GM21447 (cell line): ENCODE measurements at regions not wholly inside any gene's neighbourhood (a gene's known extent, or its start where the extent isn't known, plus 50 kb on each side); places are given as distances from the start of the nearest gene placed in this dataset.
"Not testable (repeated sequence)": the region's sequence is repeated elsewhere in the genome, so short reads cannot be mapped to it uniquely, and the experiment has no call there.

Experiments used
- ATAC-seq: cut with Tn5 transposase; IDR thresholded peaks from one replicate; pipeline ENCODE4 v1.9.1; 2021; ENCODE audit not compliant: unreplicated experiment

DNA sequence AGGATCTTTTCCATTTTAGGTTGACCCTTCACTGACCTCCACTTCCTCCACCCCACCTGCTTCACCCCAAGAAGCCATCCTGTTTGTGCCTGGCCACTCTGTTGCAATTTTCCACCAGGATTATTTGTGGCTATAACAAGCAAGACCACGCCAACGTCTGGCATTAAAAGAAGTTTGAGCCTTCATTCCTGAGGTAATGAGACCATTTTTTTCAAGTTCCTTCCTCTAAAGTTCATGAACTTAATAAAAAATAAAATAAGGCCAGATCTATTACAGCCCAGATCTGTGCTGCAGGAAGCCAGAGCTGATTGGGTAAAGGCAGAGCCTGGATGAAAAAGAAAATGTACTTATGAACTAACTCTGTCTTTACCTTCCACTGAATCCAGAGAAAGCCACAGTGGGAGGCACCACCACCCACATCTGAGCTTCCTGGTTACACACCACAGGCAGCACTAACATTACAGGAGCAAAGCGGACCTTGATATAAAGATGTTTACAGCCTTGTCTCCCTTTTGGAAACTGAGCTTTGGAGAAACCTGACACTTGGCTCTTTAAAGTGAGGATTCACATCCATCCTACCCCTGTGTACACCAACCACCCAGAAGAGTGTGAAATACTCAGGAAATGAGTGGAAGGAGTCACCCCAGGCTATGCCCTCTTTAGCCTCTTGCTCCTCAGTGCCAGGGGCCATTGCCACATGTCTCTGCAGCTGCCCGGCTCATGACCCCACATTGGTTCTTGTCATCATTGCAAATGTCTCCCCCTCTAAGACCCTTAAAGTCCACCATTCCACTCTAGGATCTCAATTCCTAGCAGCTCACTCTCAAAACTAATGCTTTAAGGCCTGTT lies 293.6 kb downstream of the PLPP3 start:
- ATAC-seq, result no peak

DNA sequence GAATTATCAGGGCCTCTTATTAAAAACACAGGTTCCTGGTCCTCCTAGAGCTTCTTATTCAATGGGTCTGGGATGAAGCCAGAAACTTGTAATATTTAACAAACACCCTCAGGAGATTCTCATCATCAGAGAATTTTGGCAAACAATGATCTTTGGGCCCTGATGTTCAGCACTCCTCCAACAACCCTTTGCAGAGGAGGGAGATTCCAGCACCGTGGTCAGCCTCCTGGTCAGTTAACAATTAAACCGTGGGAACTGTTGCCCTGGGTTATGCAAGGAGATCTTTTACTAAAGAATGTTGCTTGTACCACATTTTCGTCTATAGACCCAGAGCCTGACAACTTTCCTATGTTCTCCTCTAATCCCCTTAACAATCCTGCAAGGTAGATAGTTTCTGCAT lies 294.4 kb downstream of the PLPP3 start:
- ATAC-seq, result no peak

DNA sequence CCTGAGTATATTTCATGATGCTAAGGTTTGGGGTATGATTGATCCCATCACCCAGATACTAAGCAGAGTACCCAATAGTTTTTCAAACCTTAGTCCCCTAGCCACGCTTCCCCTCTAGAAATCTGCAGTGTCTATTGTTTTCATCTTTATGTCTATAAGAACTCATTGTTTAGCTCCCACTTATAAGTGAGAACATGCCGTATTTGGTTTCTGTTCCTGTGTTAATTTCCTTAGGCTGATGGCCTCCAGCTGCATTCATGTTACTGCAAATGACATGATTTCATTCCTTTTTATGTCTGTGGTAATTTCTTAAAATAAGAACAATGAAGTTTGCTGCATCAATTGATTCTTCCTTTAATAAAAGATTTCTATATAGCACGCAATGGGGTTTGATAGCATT lies 301.3 kb downstream of the PLPP3 start:
- no peak for ATAC-seq

DNA sequence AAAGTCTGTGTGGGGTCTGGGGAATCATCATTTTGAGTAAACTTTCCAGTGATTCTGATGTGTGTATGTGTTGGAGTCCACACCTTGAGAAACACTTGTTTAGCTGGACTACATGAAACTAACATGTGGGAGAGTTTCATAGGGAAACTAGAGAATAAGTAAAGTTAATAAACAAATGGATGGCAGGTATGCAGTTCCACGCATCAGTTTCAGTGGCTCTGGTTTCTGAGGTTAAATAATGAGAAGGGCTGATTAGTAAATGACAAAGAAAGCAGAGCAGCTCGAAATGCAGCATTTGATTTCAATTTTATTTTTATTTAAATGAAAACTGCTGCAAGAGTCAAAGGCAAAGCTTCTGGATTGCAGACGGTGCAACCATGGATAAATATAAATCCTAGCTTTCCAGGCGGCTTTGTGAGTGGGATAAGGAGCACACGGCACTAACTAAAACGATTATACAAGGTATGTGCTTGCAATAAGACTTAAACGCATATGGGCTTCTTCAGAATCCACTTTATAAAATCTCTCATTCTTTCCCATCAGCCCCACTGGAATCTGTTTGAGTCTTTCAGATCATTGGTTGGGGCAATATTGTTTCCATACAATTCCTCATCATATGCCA lies 310.7 kb downstream of the PLPP3 start:
- no peak for ATAC-seq

DNA sequence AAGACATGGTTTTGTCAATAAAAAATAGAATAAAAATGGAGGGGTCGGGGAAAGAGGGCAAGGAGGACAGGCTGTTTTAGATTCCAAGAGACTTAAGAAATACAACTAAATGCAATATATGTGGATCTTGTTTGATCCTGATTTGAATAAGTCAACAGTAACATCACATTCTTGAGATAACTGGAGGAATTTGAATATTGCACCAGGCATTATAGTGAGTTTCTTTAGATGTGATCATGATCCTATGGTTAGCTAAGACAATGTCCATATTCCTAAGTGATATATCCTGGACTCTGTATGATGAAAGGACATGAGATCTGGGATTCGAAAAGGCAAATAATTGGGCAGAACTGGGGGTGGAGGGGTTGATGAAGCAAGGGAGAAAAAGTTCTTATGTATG lies 311.8 kb downstream of the PLPP3 start:
- no peak for ATAC-seq

DNA sequence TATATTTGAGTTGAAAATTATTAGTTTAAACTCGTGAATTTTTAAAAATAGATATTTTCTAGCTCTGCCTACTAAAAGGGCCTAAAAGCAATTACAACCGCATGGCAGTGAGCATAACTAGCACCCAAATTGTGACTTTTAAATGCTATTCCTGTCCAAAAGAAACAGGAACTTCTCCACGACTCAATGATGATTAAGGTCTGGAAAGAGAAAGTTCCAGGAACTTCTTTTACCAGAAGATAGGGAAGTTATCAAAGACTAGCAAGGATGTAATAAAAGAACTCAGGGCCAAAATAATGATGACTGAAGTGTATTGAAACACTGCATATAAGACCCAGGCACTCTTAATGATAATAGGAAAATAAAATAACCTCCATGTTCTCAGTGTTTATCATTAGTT lies 313.0 kb downstream of the PLPP3 start:
- no peak for ATAC-seq

DNA sequence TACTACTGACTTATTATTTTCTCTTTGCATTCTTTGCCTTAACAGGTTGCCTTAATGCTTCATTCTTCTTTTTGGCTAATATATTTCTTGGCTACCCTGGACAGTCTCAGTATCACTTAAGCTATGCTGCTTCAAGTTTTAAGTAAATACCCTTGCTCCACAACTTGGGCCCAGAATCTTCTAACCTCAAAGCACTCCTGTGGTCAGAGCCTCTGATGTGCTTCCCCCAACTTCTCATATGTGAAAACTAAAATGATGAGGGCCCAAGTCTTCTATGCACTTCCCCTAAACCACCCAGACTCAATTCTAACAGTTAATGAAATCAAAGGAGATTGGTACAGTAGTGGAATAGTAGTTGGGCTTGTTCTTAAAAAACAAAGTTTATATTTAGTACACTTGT lies 314.1 kb downstream of the PLPP3 start:
- no peak for ATAC-seq

DNA sequence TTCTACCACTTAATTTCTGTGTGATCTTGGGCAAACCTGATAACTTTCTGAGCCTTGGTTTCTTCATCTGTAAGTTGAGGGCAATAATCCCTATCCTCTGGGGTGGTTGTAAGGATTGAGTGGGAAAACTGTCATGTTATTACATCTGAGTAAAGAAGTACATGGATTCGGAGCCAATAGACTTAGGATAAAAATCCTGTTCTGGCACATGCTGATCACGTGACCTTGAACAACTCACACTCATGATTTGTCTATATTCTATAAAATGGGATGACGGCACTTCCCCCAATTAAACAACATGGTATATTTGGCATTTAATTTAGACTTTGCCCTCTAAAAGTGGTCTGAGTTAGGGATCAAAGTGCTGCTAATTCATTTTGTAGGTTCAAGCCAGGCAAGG lies 315.5 kb downstream of the PLPP3 start:
- no peak for ATAC-seq

DNA sequence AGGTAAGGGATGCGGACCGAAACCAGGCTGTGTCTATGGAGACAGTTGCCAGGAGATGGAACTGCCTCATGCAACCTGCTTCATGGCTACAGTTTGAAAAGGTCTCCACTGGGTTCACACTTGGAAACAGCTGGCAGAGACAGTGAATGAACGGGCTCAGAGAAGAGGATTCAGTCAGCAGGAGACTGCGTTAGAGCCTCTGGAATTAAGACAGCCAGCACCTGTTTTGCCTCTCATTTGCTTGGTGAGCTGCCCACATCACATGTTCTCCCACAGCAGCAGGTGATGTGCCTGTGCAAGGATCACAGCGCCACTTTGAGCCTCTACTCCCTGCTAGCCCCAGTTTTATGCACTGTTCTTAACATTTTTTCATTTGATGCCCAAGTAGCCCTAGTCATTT lies 321.0 kb downstream of the PLPP3 start:
- ATAC-seq, result no peak

DNA sequence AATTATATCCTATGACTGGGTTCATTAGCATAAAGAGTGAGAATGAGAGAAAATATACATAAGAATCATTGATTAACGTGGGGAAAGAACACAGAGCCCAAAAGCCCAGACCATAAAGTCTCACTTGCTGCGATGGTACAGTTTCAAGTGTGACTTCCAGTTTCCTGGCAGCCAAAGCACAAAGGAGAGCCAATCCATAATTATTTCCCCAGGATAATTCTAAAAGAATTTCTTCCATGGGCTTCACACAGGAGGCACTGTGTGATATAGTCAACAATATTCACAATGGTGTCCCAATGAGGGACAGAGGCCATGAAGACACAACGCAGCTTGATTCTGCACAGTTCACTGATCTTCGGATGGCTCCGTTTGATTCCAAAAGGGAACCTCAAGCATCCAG lies 321.6 kb downstream of the PLPP3 start:
- ATAC-seq, result no peak

DNA sequence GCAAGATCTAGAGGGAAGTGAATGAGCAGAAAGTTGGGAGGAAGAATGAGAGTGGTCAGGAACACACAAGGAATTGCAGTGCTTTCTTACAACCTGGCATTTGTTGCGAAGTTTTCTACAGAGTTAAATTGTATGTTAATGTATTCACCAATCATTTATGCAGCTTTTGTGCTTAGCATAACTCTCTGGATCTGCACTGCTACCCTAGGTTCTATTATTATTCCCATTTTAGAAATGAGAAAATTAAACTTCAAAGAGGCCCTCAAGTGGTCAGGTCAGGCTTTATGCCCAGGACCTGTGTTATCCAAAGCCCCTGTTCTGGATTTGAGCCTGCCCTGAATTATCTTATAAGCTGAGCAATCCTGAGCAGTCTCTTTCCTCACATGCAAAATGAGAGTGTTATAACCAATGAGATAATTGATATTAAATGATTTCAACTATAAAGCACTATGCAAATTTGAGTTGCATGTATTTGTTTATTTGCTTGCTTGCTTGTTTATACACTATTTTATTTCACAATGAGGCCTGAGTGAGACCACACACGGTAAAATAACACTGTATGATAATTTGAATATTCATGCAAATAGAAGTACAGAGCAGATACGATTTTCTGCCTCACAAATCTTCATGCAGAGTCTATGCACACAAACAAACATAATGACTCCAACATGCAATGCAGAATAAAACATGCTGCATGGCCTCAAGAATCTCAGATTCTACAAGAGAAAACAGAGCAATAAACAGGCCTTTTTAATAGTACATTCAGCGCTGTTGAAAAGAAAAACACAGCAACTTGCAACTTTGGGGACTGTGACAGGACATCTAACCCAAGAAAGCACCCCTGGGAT lies 323.0 kb downstream of the PLPP3 start:
- ATAC-seq, result no peak

DNA sequence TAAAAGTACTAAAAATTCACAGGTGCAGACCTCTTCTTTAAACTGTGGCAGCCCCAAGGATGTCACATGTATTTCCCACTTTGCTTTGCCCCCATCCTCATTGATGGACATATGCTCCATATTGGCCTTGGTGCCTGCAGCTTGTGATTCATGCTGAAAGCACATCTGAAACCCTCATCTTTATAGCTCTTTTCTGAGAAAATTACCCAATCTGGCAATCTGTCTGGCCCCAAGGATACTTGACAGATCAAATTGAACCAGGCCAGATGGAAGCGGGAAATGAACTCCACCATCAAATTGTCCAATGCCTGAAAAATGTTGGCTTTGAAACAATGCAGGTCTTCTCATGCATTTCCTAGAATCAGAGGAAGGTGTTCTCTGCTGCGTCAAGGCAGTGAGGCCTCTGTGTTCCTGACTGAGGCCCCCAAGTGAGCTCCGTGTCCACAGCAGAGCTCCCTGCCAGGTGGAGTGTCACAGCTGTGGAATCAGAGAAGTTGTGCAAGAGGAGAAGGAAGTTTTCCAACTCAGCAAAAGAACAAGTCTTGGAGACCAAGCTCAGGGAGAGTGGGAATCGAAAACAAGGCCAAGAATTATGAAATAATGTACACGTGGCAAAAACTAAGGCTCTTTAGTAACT lies 323.7 kb downstream of the PLPP3 start:
- ATAC-seq, result no peak

DNA sequence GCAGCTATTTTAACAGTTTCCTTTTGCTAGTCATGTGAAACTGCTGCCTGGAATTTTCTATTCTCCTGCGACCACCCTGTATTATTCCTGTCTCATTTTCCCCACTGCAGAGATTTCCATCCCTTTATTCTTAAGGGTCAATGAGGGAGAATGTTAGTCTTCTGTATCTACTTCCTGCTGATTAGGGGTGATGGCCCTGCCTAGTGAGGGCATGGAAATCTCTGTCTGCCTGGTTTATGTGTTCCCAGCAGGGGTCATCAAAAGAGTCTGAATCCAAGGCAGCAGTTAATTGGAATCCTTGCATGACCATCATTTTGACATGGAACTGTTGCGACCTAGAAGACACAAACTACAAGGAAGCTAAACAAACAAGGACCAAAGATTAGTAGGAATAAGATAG lies 325.2 kb downstream of the PLPP3 start:
- ATAC-seq, result no peak

DNA sequence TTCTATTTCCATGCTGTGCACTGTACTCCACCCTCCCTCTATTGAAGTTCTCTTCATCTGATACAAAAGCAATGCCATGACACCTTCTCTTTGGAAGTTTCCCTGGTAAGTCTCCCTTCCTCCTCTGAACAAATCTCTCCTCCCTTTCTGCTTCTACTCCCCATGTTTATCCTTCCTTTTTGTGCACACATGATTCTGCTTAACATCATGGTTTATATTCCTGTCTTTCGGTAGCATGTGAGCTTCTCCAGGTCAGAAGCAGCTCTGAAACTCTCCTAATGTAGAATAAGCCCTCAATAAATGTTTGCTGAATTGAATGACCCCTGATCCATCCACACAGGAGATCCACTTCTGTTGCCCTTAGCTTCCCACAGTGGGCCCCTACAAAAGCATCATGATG lies 328.6 kb downstream of the PLPP3 start:
- no peak for ATAC-seq

DNA sequence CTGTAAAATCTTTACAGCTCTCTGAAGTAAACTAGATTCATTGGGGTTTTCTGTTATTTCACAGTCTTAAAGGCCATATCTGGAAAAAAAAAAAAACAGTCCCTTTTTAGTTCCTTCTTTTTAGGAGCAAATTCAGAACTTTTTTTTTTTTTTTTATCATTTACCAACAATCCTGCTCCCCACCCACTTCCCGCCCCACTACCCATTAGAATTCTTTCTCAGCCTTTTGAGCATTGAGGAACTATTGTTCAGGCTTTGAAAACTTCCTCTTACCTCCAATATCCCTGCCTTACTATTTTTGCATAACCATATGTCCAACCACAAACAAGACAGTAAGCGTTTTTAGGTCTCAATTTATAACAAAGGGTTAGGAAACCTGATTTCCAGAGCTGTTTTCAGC lies 330.1 kb downstream of the PLPP3 start:
- ATAC-seq, result no peak

DNA sequence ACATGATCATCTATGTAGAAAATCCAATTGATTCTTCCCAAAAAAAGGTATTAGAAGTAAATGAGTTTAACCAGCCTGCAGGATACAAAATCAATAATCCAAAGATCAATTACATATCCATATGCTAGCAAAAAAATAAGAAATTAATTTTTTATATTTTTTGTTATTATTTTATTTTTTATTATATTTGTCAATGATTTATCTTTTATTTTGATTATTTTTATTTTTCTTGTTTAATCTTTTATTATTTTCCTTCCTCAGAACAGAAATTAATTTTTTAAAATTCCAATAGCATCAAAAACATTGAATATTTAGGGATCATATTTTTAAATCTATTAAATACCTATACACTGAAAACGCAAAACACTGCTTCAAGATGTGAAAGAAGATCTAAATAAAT lies 331.2 kb downstream of the PLPP3 start:
- no peak for ATAC-seq

DNA sequence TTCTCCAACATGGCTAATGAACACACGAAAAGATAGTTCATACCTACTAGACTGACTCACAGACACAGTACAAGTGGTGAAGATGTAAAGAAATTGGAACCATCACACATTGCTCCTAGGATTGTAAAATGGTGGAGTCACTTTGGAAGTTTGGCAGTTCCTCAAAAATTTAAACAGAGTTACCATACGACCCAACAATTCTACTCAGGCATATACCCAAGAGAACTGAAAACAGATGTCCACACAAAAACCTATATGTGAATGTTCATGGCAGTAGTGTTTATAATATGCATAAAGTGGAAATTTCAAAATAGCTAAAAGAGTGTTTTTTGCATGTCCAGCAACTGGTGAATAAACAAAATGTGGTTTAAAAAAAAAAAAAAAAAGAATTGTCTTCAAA lies 332.6 kb downstream of the PLPP3 start:
- ATAC-seq, result not testable (repeated sequence)

DNA sequence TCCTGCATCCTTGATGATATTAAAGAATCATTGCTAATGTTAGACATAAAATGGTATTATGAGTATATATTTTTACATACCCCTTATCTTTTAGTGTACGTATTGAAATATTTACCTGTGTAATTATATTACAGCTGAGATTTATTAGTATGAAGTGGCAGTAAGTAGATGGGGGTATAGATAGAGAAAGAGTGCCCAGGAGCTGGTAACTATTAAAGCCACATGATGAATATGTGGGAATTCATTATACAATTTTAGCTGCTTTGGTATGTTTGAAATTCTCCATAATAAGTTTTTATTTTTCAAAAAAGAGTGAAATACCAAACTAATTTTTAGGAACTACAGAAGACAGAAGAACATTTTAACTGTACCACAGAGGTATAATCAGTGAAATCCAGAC lies 339.0 kb downstream of the PLPP3 start:
- no peak for ATAC-seq

DNA sequence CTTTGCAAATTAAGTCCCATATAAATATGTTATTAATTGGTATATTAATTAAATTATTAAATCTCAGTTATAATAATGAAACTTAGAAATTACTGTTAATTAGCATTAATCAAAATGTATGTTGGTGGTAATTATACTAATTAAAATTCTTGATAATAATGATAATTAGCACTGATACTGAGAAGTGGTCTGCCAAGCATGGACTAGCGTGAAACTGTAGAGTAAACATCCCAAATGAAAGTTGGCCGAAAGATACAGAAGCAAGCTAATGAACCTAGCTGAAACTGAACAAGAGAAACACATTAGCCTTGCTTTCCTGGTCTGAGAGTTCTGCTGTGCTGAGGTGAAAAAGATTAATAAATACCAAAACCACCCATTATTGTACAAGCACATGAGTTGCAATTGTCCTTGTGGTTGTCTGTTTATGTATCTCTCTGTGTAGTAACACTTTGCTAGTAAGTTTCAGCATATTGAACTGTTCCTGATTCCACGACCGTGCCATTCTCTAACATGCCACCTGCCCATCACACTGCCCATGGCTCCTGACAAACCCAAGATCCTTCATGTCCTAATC lies 341.8 kb downstream of the PLPP3 start:
- ATAC-seq, result no peak

DNA sequence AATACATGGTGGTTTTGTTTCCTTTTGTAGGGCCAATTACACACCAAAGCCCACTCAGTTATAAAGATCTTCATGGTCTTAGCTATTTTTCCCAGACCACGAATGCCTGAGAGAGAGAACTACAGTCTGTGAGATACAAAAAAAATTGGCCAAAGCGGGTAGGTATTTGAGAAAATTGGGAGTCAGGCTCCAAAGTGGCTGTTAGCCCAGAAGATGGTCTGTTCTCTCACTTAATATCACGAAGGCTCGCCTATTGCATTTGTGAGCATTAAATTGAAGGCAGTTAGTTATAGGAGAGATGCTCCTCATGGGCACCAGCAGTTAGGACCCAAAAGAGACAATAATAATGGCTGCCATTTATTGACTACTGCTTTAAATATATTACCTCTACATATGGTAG lies 342.7 kb downstream of the PLPP3 start:
- no peak for ATAC-seq

DNA sequence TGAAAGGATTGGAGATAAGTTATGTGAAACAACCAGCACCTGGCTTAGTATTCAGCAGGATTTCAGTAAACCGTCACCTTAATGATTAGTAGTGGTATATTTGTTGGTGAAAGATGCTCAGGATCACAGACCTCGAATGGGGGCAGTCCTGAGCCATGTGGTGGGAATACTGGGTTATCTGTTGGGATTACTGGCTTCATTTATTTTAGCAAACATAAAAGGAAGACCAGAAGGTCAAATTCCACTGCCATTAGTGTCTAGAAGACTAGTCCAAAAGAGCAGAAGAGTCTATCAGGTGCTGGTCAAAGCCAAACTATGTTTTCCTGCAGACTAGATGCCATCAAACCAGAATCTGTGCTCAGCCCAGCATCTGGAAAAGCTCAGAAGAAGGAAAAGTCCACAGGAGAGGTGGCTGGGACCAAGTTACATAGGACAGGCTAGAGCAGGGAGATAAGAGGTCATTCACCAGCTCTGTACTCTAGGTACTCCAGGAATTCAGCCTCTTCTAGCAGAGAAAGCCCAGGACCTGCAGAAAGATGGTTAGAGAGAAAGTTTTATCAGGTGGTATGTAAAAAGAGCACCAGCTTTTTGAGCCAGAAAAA lies 343.4 kb downstream of the PLPP3 start:
- ATAC-seq, result no peak
